K562 (cell line): ENCODE measurements at regions not wholly inside any gene's neighbourhood (a gene's known extent, or its start where the extent isn't known, plus 50 kb on each side); places are given as distances from the start of the nearest gene placed in this dataset.

Experiments used
- DLX4 ChIP-seq: fragments of 250-450 bp; sonication (Bioruptor Pico); IDR thresholded peaks from 2 replicates; pipeline ENCODE4 v1.6.1; 2021; ENCODE audit warnings: mild to moderate bottlenecking
- PCBP2 ChIP-seq: fragments of 200-400 bp; formaldehyde crosslinking; IDR thresholded peaks from 2 replicates; pipeline ENCODE4 v1.6.1; 2018; ENCODE audit warnings: low read length, low read depth, mild to moderate bottlenecking, moderate library complexity; ENCODE audit not compliant: poor library complexity, severe bottlenecking
- RCOR1 ChIP-seq, 2 experiments: IDR thresholded peaks; 2 replicates each; pipeline ENCODE4 v1.6.1; 2012; ENCODE audit warnings: low read depth in 2 of 2, low read length in 2 of 2, borderline replicate concordance in 1 of 2, improper control_type of control experiment in 1 of 2
- SREBF2 ChIP-seq: sonication (generic); formaldehyde crosslinking; IDR thresholded peaks from 2 replicates; pipeline ENCODE4 v1.4.0; 2020; ENCODE audit warnings: mild to moderate bottlenecking, missing genetic modification reagents

DNA sequence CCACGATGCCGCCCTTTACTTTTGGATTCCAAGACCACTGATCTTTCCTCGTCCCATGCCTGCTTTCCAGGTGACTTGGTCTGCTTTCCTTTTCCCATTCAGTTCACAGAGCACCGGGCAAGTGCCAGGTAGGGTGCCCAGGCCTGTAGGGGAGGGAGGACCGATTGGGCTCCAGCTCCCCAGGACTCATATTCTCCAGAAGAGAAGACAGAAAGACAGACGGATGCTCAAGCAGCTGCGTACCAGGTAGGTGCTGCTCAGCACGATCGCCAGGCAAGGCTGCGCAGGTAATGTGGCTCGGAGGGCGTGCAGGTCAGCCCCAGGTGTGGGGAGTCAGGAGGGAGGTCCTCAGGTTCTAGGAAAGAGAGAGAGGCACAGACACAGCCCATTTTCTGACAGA is 67.5 kb upstream of the ZNF423 start:
- no peak for TF ChIP-seq SREBF2 (CRISPR knock-in tag)
- no peak for TF ChIP-seq RCOR1 (IDR thresholded peaks at IDR 0.05; ENCODE audit: borderline replicate concordance in 1 of 2, low read depth in 2 of 2, low read length in 2 of 2)
- no peak for TF ChIP-seq DLX4
- no peak for TF ChIP-seq PCBP2
